ENCODE measurements at regions not wholly inside any gene's neighbourhood (a gene's known extent, or its start where the extent isn't known, plus 50 kb on each side); places are given as distances from the start of the nearest gene placed in this dataset.
A peak's percentile ranks its signal among the peaks of the same experiment; 100 is the strongest.

- TF ChIP-seq ZNF148 (tag by site-specific recombination; IDR thresholded peaks at IDR 0.05; ENCODE audit: borderline replicate concordance), result no peak
- TF ChIP-seq ZNF311 (tag by site-specific recombination; IDR thresholded peaks at IDR 0.05; ENCODE audit: borderline replicate concordance), result no peak
- no peak for TF ChIP-seq GLI4 (tag by site-specific recombination; IDR thresholded peaks at IDR 0.05)
- no peak for TF ChIP-seq SP7 (tag by site-specific recombination; IDR thresholded peaks at IDR 0.05)
- no peak for TF ChIP-seq ZBTB49 (tag by site-specific recombination; IDR thresholded peaks at IDR 0.05; ENCODE audit: low read depth)
- TF ChIP-seq SCRT1 (tag by site-specific recombination; IDR thresholded peaks at IDR 0.05; ENCODE audit: borderline replicate concordance), result no peak
- no peak for TF ChIP-seq ZNF521 (tag by site-specific recombination; IDR thresholded peaks at IDR 0.05)
Measured at GRCh38 chr19:30312582-30313352, 59.4 kb upstream of the ZNF536 start (continued).

- Histone ChIP-seq H3K27ac (ENCODE audit: extremely low read depth, low read depth, low read length) (no peak overlapping the region), H3K4me3 (ENCODE audit: low read depth, low read length) (no peak overlapping the region), H3K36me3 (ENCODE audit: control insufficient read depth in 2 of 2, insufficient read depth in 1 of 2, low read length in 2 of 2) (no peaks in the 10 kb centered on the region), H3K9me3 (ENCODE audit: control insufficient read depth, insufficient read depth, low read depth, low read length) (0 out of 2 replicates have a peak, but pooled peaks cover 1% of the 10 kb centered on the region), H3K4me1 (ENCODE audit: control insufficient read depth, insufficient read depth, low read length) (no peaks in the 10 kb centered on the region)
- POLR2A ChIA-PET, result no interaction called here
- TF ChIP-seq ZIC2 (tag by site-specific recombination; IDR thresholded peaks at IDR 0.05), result peak; percentile 39; the same call in 1 of the 2 replicates
- 0 out of 2 replicates have a peak, but pooled peaks have one; percentile 23 for TF ChIP-seq REST (tag by site-specific recombination; IDR thresholded peaks at IDR 0.05)
- TF ChIP-seq ZNF341 (tag by site-specific recombination; IDR thresholded peaks at IDR 0.05; ENCODE audit: low read depth), result no peak
- CTCF ChIA-PET, result interaction anchor here (1.2 kb wide), 2 partner anchors 333 to 336 kb away, joined by 3 read pairs; no protein-coding TSS in a partner anchor
Measured at GRCh38 chr19:30313353-30313750, 58.8 kb upstream of the ZNF536 start.

GRCh38 chr19:30314056-30314804 is 58.0 kb upstream of the ZNF536 start:
- Histone ChIP-seq H3K27ac (ENCODE audit: extremely low read depth, low read depth, low read length) (no peak overlapping the region), H3K36me3 (ENCODE audit: control insufficient read depth in 2 of 2, insufficient read depth in 1 of 2, low read length in 2 of 2) (no peaks in the 10 kb centered on the region), H3K4me1 (ENCODE audit: control insufficient read depth, insufficient read depth, low read length) (no peaks in the 10 kb centered on the region), H3K9me3 (ENCODE audit: control insufficient read depth, insufficient read depth, low read depth, low read length) (no peaks in the 10 kb centered on the region), H3K4me3 (ENCODE audit: low read depth, low read length) (no peak overlapping the region)
- CTCF ChIA-PET, result interaction anchor here (0.6 to 1.2 kb wide), 4 partner anchors 20 to 335 kb away, joined by 3 to 5 read pairs (median 3); no protein-coding TSS in a partner anchor
- TF ChIP-seq PRDM2 (tag by site-specific recombination; IDR thresholded peaks at IDR 0.05; ENCODE audit: borderline replicate concordance) (no peak), ZIC2 (tag by site-specific recombination; IDR thresholded peaks at IDR 0.05) (peak; percentile 74)
- POLR2A ChIA-PET, result no interaction called here
